ENCODE measurements at regions not wholly inside any gene's neighbourhood (a gene's known extent, or its start where the extent isn't known, plus 50 kb on each side); places are given as distances from the start of the nearest gene placed in this dataset.

DNA sequence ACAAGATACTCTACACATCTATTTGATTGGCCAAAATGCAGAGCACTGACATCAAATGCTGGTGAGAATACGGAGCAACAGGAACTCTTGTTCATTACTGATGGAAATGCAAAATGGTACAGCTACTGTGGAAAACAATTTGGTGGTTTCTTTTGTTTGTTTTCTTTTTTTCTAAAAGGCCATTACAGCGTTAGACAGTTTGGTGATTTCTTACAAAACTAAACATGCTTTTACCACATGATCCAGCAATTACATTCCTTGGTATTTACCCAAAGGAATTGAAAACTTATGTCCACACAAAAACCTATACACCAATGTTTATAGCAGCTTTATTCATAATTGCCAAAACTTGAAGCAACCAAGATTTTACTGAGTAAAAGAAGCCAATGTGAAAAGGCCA, 66.4 kb upstream of the FBXO28 start:
- TF ChIP-seq, protein P1, sequence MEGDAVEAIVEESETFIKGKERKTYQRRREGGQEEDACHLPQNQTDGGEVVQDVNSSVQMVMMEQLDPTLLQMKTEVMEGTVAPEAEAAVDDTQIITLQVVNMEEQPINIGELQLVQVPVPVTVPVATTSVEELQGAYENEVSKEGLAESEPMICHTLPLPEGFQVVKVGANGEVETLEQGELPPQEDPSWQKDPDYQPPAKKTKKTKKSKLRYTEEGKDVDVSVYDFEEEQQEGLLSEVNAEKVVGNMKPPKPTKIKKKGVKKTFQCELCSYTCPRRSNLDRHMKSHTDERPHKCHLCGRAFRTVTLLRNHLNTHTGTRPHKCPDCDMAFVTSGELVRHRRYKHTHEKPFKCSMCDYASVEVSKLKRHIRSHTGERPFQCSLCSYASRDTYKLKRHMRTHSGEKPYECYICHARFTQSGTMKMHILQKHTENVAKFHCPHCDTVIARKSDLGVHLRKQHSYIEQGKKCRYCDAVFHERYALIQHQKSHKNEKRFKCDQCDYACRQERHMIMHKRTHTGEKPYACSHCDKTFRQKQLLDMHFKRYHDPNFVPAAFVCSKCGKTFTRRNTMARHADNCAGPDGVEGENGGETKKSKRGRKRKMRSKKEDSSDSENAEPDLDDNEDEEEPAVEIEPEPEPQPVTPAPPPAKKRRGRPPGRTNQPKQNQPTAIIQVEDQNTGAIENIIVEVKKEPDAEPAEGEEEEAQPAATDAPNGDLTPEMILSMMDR (conservative IDR thresholded peaks at IDR 0.05 in 1 of 2, IDR thresholded peaks at IDR 0.05 in 1 of 2; ENCODE audit: low read depth in 1 of 2, low read length in 2 of 2), result no peak
- TF ChIP-seq EZH2 (IDR thresholded peaks at IDR 0.05; ENCODE audit: low read length, missing control alignments), result no peak

Data from fibroblast of lung (primary cell).